Fibroblast of villous mesenchyme (primary cell): ENCODE measurements at regions not wholly inside any gene's neighbourhood (a gene's known extent, or its start where the extent isn't known, plus 50 kb on each side); places are given as distances from the start of the nearest gene placed in this dataset.
A peak's percentile ranks its signal among the peaks of the same experiment; 100 is the strongest.

Experiments used
- DNase-seq: peaks from one replicate; pipeline ENCODE4 v3.0.0-alpha.2; 2010; ENCODE audit warnings: low read depth
- H3K4me3 ChIP-seq: 2 replicates; pipeline ENCODE4 v1.5.1; 2011; ENCODE audit warnings: low read depth, mild to moderate bottlenecking, low read length
- CTCF ChIP-seq: IDR thresholded peaks from 2 replicates; pipeline ENCODE4 v1.5.1; 2012; ENCODE audit warnings: low read depth, mild to moderate bottlenecking, low read length; ENCODE audit not compliant: insufficient read depth

DNA sequence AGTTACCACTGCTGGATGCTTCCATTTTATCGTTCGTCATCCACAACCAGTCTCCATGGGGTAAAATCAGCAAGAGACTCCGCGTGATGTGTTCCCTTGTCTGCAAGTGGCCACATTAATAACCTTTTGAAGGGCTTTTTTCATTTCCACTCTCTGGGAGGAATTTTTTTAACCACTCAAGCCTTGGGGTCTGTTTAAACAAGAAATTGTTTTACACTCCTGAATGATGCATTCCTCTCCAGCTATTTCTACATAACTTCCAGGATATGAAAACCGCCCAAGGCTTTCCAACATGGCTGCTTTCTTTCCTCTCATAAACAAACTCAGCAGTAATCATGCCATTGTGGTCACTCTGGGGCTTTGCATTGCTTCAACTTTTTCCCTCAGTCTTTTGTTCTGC is 217.2 kb upstream of the DAPK1 start:
- TF ChIP-seq CTCF, result no peak
- peak; percentile 77 for DNase-seq
- no peak overlapping the region for H3K4me3 ChIP-seq

DNA sequence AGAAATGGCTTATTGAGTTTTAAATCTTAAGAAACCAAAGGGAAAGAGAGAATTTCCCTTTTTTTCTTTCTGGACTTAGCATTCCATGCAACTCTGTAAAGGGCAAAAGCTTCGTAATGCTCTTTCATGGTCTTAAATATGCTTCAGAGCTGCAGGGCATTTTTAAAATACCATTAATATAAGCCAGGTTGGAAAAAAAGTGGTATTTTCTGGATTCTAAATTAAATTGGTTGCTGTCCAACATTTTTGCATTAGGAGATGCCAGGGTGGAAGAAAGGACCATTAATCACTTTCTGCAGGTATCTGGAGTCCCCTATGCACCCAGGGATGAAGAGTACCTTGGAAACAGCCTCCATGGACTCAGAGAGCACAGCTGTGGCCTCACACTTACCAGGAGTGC is 215.1 kb upstream of the DAPK1 start:
- no peak overlapping the region for H3K4me3 ChIP-seq

DNA sequence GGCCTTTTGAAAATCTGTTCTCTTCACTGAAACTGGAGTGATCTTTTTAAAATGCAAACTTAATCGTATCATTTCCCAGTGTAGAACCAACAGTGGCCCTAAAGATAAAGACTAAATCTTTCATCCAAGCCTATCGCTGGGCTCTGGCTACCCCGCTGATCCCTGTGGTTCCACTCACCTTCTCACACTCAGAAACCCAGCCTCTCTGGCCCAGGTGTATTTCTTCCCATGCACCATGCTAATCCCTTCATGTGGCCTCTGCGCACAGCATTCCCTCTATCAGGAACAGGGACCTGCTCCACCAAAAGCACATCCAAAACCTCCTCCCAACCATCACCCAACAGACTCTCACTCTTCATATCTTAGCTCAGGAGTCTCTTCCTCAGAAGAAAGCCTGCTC is 214.1 kb upstream of the DAPK1 start:
- H3K4me3 ChIP-seq, result no peak overlapping the region
- DNase-seq, result no peak
- TF ChIP-seq CTCF, result no peak

More for the DNA sequence above, 215.1 kb upstream of the DAPK1 start:
- TF ChIP-seq CTCF, result no peak
- DNase-seq, result no peak

DNA sequence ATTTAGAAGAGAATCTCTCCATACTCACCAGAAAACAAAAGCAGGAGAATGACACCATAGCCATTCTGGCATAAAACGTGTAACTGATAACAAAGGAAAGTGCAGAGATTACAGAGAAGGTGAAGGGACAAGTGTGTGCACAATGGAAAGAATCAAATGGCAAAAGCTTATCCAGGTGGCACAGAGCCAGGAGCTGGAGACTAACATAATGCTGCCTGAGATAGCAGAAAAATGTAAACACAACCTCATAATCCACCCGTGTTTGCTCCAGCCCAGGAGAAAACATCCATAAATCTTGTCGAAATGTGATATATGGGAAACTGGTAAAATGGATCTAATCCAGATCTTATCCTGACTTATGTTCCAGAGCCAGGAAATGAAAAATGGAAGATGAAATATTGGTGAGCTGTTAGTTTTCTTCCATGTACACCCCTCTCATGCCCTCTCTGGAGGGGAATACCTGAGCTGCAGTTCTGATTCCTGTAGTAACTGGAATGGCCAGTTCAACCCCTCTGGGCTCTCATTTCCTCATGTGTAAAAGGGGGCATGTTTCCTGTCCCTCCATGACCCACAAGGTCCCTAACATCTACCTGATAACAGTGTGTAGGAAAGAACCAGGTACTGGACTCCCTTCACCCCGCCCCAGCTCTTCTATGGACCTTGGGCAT is 212.3 kb upstream of the DAPK1 start:
- DNase-seq, result peak; percentile 62
- no peak overlapping the region for H3K4me3 ChIP-seq
- no peak for TF ChIP-seq CTCF

- no peak overlapping the region for H3K4me3 ChIP-seq
- TF ChIP-seq CTCF, result no peak
- DNase-seq, result no peak
Observed at GRCh38 chr9:87286506-87286905, 211.2 kb upstream of the DAPK1 start.

DNA sequence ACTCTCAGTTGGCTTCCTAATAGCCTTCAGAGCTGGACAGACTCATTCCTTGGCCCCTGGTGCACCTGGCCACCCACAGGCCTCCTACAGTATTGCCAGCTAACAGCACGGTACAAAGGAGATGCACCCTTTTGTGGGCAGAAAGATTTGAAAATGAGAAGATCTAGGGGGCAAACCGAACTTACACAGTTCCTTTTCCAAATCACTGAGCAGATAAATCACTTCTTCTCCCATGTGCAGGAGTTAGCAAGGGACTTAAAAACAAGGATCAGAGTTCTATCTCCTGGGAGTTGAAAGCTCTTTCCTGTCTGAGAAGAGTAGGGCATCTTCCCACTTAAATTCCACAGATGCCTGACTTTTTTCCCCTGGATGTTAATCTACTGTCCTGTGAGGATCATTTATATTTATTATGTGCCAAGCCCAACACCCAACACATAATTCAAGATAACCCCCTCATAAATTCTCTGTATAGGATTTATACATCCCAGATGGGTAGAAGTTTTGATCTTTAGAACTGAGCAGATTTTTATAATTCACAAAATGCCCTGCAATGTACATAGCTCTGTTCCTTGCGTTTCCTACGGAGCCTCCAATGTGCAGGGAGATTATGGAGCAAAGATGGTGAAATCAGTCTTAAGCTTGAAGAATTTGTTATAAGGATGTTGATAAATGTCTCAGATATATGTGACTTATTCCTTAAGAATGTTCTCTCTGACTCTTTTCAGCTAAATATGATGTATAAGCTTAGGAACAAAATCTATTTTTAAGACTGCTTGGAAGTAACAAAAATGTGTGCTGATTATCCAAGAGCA is 207.2 kb upstream of the DAPK1 start:
- no peak overlapping the region for H3K4me3 ChIP-seq
- peak; percentile 50 for TF ChIP-seq CTCF
- peak; percentile 93 for DNase-seq
